HG03571 (cell line): ENCODE measurements at regions not wholly inside any gene's neighbourhood (a gene's known extent, or its start where the extent isn't known, plus 50 kb on each side); places are given as distances from the start of the nearest gene placed in this dataset.

Experiments
- ATAC-seq: cut with Tn5 transposase; IDR thresholded peaks from one replicate; pipeline ENCODE4 v1.9.1; 2021; ENCODE audit not compliant: unreplicated experiment

DNA sequence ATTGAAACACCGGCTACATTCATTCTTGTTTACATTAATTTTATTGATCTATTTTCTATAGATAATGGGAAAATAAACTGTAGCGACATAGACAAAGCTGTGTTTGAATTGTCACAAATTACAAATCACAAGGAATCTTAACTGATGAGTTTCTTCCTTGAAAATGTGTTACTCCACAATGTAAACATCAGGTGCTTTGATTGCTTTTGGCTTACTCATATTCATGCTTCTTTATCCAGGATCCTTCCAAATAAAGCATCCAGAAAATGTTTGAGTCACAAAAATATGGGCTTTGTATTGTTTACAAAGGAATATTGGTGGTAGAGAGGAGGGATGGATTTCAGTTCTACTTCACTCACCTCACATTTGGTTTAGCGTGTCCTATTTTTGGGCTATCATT is 64.0 kb downstream of the BMP2 start:
- ATAC-seq: no peak

DNA sequence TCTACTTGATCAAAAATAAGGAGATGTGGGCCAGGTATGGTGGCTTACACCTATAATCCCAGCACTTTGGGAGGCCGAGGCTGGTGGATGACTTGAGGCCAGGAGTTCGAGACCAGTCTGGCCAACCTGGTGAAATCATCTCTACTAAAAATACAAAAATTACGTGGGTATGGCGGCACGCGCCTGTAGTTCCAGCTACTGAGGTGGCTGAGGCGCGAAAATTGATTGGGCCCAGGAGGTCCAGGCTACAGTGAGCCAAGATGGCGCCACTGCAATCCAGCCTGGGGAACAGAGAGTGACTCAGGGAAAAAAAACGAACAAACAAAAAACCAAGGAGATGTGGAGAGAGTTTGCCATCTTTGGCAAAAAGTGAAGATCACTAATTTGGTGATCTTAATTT is 65.3 kb downstream of the BMP2 start:
- ATAC-seq: no peak

DNA sequence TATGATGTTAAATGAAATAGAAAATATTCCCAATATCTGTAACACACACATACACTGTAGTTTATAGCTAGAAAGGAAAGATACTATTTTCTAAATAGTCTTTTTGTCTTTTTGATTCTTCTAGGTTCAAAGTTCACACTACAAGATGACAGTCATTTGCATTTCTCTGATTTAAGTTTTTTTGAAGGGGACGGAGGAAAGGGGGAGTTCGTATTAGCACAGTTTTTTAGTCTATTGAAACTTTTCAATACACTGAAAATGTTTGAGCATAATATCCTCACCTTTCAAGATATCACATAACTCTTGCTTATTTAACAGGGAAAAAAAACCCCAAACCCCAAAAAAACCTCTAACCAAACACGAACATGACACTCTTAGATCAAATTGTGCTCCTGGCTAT is 68.1 kb downstream of the BMP2 start:
- ATAC-seq: no peak

DNA sequence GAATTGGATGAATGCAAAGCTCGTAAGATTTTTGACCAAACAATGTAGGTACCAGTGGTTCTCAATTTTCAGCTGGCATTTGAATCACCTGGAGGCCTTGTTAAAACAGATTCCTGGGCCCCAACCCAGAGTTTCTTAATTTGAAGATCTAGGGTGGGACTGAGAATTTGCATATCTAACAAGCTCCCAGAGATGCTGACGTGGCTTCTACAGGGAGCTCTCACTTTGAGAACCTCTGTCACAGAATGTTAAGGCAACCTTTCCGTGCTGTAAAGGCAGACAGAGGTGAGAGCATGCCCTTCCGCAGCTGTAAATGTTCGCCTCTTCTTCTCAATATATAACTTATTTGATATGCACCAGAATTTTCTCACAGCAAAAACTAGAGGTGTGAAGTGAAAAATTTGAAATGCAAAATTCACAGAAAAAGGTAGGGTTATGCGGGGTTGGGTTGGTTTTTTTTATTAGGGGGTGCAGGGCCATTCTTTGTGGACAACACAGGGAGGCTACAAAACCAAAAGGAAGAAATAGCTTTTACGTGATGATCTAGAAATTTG is 69.4 kb downstream of the BMP2 start:
- no peak for ATAC-seq

DNA sequence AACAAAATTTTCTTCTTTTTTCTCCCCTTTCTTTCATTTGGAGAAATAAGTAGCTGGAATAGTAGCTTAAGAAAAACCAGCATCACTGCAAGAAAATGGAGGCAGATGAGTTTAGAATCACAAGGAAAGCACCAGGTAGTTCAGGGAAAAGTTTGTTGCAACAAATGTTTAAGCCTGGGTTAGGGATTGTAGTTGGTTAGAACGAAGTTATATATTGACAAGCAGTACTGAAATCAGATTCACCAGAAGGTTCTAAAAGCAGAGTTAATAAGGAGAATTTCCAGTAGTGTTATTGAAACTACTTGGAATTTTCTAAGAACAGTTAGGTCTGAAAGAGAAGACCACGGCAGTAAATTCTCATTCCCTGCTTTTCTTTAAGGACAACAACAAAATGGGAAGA is 70.2 kb downstream of the BMP2 start:
- no peak for ATAC-seq

DNA sequence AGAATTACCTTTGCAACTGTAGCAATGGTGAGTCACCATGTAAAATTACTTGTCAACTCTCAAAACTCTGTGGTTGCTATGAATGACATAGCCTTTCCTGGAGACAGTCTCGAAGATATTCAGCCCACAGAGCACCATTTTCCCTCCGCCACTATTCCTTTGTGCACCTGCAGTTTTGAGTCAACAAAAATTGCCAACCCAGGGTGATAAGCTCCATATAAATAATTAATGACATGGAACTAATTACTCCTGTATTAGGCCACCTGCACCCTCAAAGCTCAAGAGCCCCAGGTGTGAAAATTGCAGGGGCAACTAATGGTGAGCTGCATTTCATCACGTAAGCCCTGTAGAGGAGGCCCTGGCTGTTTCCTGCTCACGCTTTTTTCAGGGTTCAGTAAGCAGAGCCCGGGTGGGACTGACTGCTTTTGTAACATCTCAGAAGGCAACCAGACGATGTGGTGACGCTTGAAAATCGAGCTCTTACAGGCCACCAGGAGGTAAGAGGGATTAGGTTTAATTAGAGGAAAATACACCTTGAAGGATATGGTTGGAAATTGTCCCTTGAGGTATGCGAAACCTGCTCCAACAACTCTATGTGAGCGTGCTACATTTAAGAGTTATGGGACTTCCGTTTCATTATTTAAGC is 70.8 kb downstream of the BMP2 start:
- ATAC-seq: no peak

DNA sequence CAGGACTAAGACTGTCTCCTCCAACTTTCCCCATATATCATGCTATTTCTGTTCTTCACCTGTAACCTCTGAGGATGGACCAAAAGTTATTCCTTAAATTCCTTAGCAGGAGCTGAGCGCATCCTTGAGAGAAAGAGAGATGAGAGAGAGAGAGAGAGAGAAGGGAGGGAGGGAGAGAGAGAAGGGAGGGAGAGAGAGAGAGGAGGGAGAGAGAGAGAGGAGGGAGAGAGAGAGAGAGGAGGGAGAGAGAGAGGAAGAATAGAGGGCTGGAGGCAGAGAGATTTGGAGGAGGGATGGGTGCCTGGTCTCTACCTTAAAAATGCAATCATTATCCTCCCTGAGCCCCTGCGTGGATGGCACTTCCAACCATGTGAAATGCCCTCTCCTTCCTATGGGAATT is 73.6 kb downstream of the BMP2 start:
- ATAC-seq: no peak

DNA sequence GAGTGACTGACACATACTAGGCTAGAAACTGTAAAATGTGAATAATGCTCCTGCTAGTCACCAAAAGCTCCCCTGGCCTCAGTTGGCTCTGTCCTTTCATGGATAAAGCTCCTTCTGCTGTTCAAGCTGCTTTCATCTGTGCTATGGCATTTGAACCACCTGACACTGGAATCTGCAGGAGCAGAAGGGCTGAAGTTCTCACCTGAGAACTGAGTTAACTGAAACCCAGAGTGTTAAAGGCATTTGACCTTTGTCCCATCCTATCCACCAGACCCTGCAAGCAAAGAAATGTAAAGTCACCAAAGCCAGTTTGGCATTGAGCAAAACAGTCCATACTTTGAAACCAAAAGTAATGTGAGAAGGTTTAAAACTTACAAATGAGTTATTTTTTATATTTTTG is 77.7 kb downstream of the BMP2 start:
- no peak for ATAC-seq

DNA sequence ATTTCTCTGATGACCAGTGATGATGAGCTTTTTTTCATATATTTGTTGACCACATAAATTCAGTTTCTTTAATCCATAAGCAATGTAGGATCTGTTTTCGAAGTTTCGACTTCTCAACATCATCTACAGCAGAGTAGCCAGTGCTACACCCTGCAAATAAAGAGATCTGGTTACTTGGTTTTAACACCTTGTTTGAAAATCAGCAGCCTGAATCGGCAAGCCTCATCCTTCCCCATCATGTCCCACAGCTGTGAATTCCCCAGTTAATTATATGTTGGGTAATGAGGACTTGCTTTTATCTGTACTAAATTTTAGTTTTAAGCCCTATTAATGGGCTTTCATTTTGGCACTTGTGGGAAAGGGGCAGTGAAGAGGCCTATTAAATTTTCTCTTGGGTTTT is 80.6 kb downstream of the BMP2 start:
- ATAC-seq: no peak

DNA sequence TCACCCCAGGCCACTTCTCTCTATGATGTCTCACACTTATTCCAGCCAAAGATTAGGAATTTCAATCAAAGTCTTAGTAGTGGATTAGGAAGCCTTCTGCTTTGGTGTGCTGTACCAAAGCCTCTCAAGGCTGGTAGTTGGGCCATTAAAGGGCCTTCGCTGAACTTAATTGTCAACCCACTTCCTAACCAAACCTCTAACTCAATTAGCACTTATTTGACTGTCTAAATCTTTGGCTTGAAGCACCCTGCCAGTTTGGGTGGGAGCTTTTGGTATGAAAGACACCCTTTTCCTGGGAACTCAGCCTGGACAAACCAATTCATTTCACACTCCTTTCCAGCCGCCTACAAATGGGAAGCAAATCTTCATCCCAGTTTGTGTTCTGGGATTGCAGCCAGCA is 81.5 kb downstream of the BMP2 start:
- no peak for ATAC-seq

DNA sequence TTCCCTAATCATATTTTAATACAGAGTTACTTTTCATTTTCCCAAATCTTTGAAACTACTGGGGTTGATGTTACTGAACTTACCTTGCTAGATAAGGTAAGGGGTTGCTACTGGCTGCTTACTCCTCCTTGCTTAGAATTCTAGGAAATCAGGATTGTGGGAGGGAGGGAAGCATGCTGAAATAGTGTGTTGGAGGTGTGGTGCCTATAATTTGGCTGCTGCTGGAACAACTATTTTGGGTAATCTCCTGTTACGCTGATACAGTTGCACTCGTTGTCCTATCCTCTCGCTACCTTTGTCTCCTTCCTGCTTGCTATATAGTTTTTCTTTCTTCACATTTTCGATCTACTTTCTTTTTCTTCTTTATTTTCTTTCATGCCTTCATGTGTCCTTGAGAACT is 83.7 kb downstream of the BMP2 start:
- ATAC-seq: no peak

DNA sequence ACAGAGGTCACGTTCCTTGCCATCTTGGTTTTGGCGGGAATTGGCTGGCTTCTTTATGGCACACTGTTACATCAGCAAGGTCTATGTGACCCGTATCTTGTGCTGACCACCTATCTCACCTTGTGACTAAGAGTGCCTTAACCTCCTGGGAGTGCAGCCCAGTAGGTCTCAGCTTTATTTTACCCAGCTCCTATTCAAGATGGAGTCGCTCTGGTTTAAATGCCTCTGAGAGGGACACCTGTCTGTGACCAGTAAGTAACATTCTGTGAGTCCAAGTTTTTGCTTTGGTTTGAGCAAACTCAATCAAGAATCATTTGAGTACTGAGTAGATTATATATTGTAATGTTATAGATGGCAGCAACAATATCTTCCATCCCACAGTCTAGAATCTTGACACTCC is 85.0 kb downstream of the BMP2 start:
- ATAC-seq: no peak

DNA sequence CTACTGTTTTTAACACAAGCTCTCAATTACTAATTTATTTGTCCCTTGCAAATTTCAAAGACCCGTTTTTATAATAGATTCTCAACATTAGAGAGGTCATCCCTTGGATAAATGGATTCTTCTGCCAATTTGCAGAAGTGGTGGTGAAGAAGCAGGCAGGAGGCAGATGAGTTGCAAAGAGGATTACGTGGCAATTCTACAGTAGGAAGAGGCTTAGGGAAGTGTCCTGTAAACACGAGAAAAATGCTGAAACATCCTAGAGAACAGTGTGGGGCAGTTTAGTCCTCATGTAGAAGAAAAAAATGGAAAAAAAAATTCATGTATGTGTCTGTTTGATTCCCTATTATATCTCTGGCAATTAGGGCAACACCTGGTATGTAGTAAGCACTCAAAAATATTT is 87.6 kb downstream of the BMP2 start:
- no peak for ATAC-seq

DNA sequence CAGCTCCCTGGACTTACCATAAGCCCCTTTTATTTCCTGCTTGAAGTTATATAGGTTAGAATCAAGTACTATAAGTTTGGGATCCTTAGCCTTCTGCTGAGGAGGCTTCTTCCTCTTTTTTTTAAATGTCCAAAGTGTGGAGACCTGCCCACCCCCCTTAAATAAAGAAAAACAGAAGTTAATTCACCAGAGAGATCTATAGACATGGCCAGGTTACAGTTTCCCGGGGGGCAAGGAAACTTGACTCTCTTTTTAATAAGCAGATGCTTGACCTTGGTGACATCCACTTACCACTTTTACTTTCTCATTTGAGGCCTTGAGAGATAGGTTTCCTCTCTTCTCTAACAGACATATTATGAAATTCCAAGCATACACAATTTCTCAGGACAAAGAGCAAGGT is 88.3 kb downstream of the BMP2 start:
- ATAC-seq: no peak

DNA sequence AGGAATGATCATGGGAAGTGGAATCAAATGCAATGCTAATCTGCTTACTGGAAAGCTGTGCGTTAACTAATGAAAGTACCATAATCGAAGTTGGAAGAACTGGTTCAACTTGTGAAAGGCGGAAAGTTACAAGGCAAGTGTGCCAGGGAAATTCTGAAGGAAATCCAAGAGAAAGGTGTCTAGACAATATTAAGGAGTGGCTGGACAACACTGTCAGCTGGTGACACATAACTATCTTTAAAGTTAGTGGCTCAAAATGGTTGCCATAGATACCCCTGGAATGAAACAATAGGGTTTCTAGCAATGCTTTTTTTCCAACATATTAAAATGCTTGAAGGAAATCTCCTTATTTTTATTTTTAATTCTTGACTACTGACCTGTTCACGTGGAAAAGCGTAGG is 90.4 kb downstream of the BMP2 start:
- no peak for ATAC-seq

DNA sequence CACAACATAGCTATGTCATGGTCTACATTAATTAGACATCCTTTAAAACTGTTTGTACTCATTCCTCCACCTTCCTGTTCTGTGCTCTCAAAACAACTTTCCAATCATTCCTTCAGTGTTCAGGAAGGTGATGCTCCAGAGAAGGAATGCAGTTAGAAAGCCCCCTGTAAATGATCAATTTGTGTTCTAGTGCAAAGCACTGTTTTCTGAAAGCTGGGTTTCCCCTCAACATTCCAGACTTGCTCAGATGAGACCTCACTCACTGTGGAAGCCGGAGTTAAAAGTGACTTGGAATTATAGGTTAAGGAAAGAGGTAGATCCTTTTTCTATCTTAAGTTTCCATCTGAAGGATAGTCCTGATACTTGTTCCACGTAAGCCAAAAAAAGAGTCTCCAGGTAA is 95.9 kb downstream of the BMP2 start:
- no peak for ATAC-seq

DNA sequence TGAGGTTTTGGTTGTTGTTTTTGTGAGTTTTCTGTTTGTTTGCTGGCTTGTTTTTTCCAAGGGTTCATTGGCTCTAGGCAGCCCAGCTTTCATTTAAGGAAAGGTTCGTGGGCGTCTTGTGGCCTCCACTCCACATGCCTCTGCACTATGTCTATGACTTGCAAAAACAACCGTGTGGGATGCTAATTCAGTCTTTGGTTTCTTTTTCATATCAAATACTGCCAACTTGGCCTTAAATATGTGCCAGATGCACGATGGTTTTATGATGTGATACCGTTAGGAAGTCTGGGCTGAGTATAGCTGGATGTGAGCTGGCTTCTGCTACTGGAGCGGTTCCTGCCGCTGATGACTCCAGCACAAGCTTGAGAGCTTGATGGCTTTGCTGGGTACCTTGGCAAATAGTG is 96.3 kb downstream of the BMP2 start:
- ATAC-seq: no peak

DNA sequence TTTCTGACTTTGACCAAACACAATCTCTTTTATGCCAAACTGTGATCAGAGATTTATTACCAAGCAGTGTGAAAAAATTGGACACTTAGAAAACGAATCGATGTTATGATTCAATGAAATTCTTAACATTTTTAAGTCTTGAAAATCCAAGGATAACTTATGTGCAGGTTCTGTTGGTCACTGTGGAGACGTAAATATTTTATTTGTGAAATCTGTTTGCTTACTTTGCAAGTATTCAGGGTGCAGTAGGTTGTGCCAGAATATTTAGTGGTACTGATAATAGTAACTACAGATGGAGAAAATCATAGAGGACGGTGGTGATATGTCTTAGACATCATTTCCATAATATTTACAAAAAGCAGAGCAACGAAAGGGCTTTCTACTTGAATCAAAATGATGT is 97.3 kb downstream of the BMP2 start:
- ATAC-seq: no peak

DNA sequence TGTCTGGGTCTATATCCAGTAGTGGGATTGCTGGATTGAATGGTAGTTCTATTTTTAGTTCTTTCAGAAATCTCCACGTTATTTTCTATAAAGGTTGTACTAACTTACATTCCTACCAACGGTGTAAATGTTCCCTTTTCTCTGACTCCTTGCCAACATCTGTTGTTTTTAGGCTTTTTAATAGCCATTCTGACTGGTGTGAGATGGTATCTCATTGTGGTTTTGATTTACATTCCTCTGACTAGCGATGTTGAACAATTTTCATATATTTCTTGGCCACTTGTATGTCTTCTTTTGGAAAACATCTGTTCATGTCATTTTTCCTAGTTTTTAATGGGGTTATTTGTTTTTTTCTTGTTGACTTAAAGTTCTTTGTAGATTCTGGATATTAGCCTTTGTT is 99.3 kb downstream of the BMP2 start:
- ATAC-seq: no peak

DNA sequence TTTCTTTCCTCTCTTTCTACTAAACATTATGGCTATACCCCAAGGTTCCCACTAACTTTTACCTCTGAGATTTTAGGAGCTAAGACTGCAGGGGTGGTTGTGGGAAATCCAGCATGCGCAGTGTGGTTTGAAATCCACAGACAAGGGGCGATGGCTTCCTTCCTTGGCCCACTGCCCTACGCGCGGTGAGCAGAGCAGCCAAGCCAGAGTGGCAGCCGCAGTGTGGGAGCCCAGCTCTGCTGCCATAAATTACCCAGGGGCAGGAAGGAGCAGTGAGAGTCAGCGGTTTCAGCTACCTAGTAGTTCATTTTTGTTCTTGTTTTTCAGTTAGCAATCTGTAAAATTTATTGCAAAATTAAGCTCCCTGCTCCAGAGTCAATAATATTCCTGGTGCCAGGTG is 101.4 kb downstream of the BMP2 start:
- ATAC-seq: no peak

DNA sequence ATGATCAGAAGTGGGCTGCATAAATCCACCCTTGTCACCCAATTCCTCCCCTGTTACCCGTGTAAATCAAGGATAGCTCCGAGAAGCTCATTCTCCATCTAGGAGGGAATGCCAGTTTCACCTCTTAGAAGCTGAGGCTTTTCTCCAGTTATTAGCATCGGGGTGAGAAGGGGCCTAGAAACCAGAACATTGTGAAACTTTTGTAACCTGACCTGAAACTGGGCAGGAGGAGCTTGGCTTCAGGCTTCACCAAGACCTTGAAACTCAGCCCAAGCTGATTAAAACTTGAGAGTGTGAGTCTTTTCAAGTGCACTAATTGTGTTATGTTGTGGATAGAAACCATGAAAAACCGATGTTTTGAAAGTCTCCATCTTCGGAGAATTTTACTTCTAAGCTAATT is 103.1 kb downstream of the BMP2 start:
- no peak for ATAC-seq

DNA sequence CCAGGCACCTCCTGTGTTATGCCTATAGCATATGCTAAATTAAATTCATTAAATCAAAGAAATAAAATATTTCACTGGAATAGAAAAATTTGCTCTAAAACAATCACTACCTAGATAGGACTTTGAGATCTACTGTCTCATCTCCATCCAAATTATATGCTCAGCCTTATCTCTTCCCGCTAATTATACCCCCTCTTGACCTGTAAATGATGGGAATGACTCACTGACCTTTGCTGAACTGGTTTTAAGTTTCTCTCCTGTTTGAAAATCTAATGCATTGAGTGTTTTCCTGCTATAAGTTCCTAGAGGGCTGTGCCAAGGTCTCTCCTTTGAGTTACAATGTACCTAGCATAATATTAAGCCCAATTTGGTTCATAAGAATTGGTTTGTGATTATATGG is 110.1 kb downstream of the BMP2 start:
- ATAC-seq: no peak

DNA sequence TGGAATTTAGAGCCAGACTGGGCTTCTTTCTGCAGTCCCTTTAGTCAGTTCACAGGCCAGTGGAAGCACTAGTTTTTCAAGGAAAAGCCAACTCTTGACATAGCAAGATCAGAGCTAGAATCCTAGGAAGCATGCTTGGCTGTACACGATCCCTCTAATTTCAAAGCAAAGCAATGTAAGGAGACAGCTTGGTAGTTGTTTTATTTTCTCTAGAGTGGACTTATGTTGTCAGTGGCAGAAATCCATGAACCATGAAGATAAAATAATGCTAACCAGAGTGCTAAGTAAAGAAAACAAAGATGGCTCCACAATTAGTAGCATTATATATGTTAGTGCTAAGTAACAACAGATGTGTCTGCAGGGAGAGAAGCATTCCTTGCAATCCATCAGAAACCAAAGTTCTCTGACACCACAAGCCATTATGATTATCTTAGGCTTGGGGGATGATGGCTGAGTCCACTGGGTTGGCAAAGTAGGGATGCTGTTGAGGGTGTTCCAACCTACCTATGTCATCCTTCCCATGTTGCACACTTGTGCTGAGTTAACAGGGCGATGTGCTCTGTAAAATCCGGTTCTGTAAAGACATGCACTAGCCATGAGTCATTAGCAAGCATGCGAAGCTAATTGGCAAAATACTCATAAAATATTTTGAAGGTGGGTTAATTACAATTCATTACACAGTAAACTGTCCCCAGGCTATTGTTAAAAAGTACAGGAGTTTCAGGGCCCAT is 115.2 kb downstream of the BMP2 start:
- no peak for ATAC-seq
